A172 (cell line): ENCODE measurements at regions not wholly inside any gene's neighbourhood (a gene's known extent, or its start where the extent isn't known, plus 50 kb on each side); places are given as distances from the start of the nearest gene placed in this dataset.

ENCODE experiments used
- DNase-seq: peaks from one replicate; pipeline ENCODE4 v3.0.0-alpha.2; 2015; ENCODE audit warnings: low spot score

- DNase-seq: no peak
Observed at GRCh38 chr14:66174453-66174891, 311.7 kb upstream of the CCDC196 start.

GRCh38 chr14:66177935-66178334, 308.2 kb upstream of the CCDC196 start:
- DNase-seq: no peak

GRCh38 chr14:66196670-66197069, 289.5 kb upstream of the CCDC196 start:
- DNase-seq: no peak

- no peak for DNase-seq
Observed at GRCh38 chr14:66197276-66197675, 288.9 kb upstream of the CCDC196 start.

- no peak for DNase-seq
Observed at GRCh38 chr14:66206554-66206953, 279.6 kb upstream of the CCDC196 start.

- DNase-seq: no peak
Observed at GRCh38 chr14:66216763-66217162, 269.4 kb upstream of the CCDC196 start.

GRCh38 chr14:66219886-66220285, 266.3 kb upstream of the CCDC196 start:
- DNase-seq: no peak

- DNase-seq: no peak
Observed at GRCh38 chr14:66224492-66225178, 261.5 kb upstream of the CCDC196 start.

- DNase-seq: no peak
Observed at GRCh38 chr14:66225337-66225736, 260.8 kb upstream of the CCDC196 start.

- DNase-seq: peak; percentile 77
Observed at GRCh38 chr14:66228267-66228970, 257.8 kb upstream of the CCDC196 start.

GRCh38 chr14:66231820-66232219, 254.4 kb upstream of the CCDC196 start:
- no peak for DNase-seq

GRCh38 chr14:66233591-66233990, 252.6 kb upstream of the CCDC196 start:
- no peak for DNase-seq

- DNase-seq: no peak
Observed at GRCh38 chr14:66234411-66234810, 251.8 kb upstream of the CCDC196 start.

GRCh38 chr14:66237741-66238140, 248.4 kb upstream of the CCDC196 start:
- no peak for DNase-seq

GRCh38 chr14:66238969-66239368, 247.2 kb upstream of the CCDC196 start:
- DNase-seq: no peak

GRCh38 chr14:66239589-66239988, 246.6 kb upstream of the CCDC196 start:
- DNase-seq: no peak

GRCh38 chr14:66240105-66240504, 246.1 kb upstream of the CCDC196 start:
- peak; percentile 16 for DNase-seq

- DNase-seq: no peak
Observed at GRCh38 chr14:66242001-66242400, 244.2 kb upstream of the CCDC196 start.

GRCh38 chr14:66244834-66245233, 241.3 kb upstream of the CCDC196 start:
- DNase-seq: no peak

GRCh38 chr14:66247662-66248193, 238.4 kb upstream of the CCDC196 start:
- no peak for DNase-seq

GRCh38 chr14:66248256-66248655, 237.9 kb upstream of the CCDC196 start:
- no peak for DNase-seq

GRCh38 chr14:66249544-66249943, 236.6 kb upstream of the CCDC196 start:
- no peak for DNase-seq

GRCh38 chr14:66254038-66254437, 232.1 kb upstream of the CCDC196 start:
- DNase-seq: no peak
